GM12892 (cell line): ENCODE measurements at regions not wholly inside any gene's neighbourhood (a gene's known extent, or its start where the extent isn't known, plus 50 kb on each side); places are given as distances from the start of the nearest gene placed in this dataset.

Experiments used
- POLR2A ChIP-seq: IDR thresholded peaks from 2 replicates; pipeline ENCODE4 v1.6.1; 2011; ENCODE audit warnings: low read depth, low read length, control low read depth
- POLR2AphosphoS5 ChIP-seq: IDR thresholded peaks from 2 replicates; pipeline ENCODE4 v1.6.1; 2011; ENCODE audit warnings: low read depth, low read length, control low read depth

DNA sequence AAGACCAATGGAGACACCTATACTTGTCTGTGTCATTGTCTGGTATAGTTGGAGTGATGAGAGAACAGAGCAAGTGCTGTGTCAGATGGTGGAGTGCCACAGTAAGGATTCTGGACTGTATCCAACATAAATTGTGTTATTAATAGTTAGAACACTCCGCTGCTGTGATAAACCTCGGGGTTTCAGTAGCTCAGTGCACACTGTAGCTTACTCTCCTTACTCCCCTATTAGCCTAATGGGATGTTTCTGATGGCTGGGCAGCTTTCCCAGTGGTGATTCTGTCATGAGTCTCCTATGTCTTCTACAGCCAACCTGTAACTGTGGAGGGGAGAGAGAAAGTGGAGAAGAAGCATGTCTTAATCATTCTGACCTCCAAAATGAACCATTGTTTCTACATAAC lies 127.6 kb upstream of the PTCH1 start:
- TF ChIP-seq POLR2AphosphoS5 (no peak), POLR2A (no peak)
